ENCODE measurements at regions not wholly inside any gene's neighbourhood (a gene's known extent, or its start where the extent isn't known, plus 50 kb on each side); places are given as distances from the start of the nearest gene placed in this dataset.

DNA sequence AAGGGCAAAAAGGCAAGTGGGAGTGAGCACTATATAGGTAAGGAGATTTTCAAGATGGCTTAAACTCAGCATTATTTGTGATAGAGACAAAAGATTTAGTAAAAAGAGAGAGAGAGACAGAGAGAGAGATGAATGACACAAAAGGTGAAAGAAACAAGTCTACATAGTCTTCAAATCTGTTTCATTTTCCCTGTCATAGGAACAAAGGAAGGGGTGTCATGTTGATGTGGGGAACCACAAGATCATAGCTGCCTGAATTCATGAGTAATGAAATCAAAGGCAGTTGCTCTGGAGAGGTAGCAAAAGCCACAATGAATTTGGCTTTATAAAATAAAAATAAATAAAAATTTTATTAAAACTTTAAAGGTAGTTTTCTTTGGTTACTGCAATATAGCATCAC, 67.2 kb upstream of the PHIP start:
- Histone ChIP-seq H3K56ac (ENCODE audit: insufficient read length, low read depth, low read length) (no peak overlapping the region), H4K20me1 (ENCODE audit: control insufficient read depth, insufficient read depth, insufficient read length) (no peaks in the 10 kb centered on the region), H2AFZ (ENCODE audit: low read length) (no peak overlapping the region), H3K9ac (ENCODE audit: extremely low read depth, insufficient read length, low read length) (no peak overlapping the region), H4K91ac (ENCODE audit: insufficient read length, low read depth, low read length) (no peak overlapping the region), H3K79me1 (ENCODE audit: insufficient read depth, low read depth, low read length, poor library complexity, severe bottlenecking) (no peaks in the 10 kb centered on the region), H3K9me3 (ENCODE audit: control insufficient read depth, low read depth, low read length) (no peaks in the 10 kb centered on the region), H3K4me1 (ENCODE audit: insufficient read depth, low read length) (peaks cover 6% of the 10 kb centered on the region; the same call in 1 of the 2 replicates), H3K27me3 (ENCODE audit: insufficient read depth, low read length) (no peaks in the 10 kb centered on the region), H2BK15ac (ENCODE audit: low read depth, low read length) (no peak overlapping the region), H3T11ph (ENCODE audit: low read length) (no peak overlapping the region), H4K5ac (ENCODE audit: insufficient read length, low read depth, low read length) (no peak overlapping the region), H2BK20ac (ENCODE audit: low read depth, low read length, poor library complexity, severe bottlenecking) (no peak overlapping the region), H3K27ac (ENCODE audit: insufficient read length, low read depth, low read length) (no peak overlapping the region), H2BK12ac (ENCODE audit: insufficient read length, low read depth, low read length) (no peak overlapping the region), H3K23ac (ENCODE audit: insufficient read length, low read depth, low read length) (no peak overlapping the region), H3K14ac (ENCODE audit: insufficient read depth, low read length) (no peak overlapping the region), H2BK120ac (ENCODE audit: low read depth, low read length, poor library complexity, severe bottlenecking) (no peak overlapping the region), H3K4me2 (ENCODE audit: insufficient read depth, insufficient read length, low read length) (no peak overlapping the region), H2BK5ac (ENCODE audit: insufficient read length, low read length) (no peak overlapping the region), H2AK5ac (ENCODE audit: insufficient read length, low read length) (no peak overlapping the region), H3K18ac (ENCODE audit: insufficient read length, low read depth, low read length) (no peak overlapping the region), H3K23me2 (ENCODE audit: insufficient read length, low read depth, low read length, poor library complexity, severe bottlenecking) (no peaks in the 10 kb centered on the region), H4K8ac (replicated peaks; ENCODE audit: insufficient read length, low read depth, low read length) (no peak overlapping the region), H3K79me2 (ENCODE audit: insufficient read depth, low read length) (no peaks in the 10 kb centered on the region), H3K4ac (ENCODE audit: low read depth, low read length) (no peak overlapping the region)
- TF ChIP-seq, protein P1, sequence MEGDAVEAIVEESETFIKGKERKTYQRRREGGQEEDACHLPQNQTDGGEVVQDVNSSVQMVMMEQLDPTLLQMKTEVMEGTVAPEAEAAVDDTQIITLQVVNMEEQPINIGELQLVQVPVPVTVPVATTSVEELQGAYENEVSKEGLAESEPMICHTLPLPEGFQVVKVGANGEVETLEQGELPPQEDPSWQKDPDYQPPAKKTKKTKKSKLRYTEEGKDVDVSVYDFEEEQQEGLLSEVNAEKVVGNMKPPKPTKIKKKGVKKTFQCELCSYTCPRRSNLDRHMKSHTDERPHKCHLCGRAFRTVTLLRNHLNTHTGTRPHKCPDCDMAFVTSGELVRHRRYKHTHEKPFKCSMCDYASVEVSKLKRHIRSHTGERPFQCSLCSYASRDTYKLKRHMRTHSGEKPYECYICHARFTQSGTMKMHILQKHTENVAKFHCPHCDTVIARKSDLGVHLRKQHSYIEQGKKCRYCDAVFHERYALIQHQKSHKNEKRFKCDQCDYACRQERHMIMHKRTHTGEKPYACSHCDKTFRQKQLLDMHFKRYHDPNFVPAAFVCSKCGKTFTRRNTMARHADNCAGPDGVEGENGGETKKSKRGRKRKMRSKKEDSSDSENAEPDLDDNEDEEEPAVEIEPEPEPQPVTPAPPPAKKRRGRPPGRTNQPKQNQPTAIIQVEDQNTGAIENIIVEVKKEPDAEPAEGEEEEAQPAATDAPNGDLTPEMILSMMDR (conservative IDR thresholded peaks at IDR 0.05) = no peak
- Mint-ChIP-seq H3K27ac (no peak overlapping the region), H3K9me3 (0 out of 5 replicates have a peak, but pooled peaks cover 0 to 2% of the 10 kb centered on the region in 2 experiments), H3K27me3 (ENCODE audit: low read depth) (no peaks in the 10 kb centered on the region), H3K4me3 (no peak overlapping the region), H3K4me1 (peaks cover 6 to 7% of the 10 kb centered on the region in 2 experiments), H3K36me3 (ENCODE audit: insufficient read depth in 1 of 3, low read depth in 3 of 3) (no peaks in the 10 kb centered on the region)
- DNase-seq = no peak
